ENCODE measurements at regions not wholly inside any gene's neighbourhood (a gene's known extent, or its start where the extent isn't known, plus 50 kb on each side); places are given as distances from the start of the nearest gene placed in this dataset.

DNA sequence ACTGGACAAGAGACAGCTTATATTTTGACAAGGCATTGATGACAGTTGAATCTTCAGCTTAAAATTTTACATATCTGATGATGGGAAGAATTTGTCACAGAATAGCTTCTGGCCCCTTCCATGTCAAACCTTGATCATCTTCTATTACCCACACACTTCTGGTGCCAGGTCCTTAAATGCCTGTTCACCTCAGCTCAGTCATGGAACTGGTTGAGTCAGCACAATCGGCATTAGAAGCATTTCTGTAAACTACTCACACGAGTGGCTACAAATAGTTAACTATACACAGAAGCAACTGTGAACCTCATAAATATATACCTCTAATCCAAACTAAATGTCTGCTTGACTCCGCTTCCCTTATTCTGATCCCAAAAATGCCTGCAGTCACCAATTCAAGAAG is 161.2 kb downstream of the FOXO1 start:
- DNase-seq (ENCODE audit: low read depth), result no peak
